ENCODE measurements at regions not wholly inside any gene's neighbourhood (a gene's known extent, or its start where the extent isn't known, plus 50 kb on each side); places are given as distances from the start of the nearest gene placed in this dataset.
"Not testable (repeated sequence)": the region's sequence is repeated elsewhere in the genome, so short reads cannot be mapped to it uniquely, and the experiment has no call there.

DNA sequence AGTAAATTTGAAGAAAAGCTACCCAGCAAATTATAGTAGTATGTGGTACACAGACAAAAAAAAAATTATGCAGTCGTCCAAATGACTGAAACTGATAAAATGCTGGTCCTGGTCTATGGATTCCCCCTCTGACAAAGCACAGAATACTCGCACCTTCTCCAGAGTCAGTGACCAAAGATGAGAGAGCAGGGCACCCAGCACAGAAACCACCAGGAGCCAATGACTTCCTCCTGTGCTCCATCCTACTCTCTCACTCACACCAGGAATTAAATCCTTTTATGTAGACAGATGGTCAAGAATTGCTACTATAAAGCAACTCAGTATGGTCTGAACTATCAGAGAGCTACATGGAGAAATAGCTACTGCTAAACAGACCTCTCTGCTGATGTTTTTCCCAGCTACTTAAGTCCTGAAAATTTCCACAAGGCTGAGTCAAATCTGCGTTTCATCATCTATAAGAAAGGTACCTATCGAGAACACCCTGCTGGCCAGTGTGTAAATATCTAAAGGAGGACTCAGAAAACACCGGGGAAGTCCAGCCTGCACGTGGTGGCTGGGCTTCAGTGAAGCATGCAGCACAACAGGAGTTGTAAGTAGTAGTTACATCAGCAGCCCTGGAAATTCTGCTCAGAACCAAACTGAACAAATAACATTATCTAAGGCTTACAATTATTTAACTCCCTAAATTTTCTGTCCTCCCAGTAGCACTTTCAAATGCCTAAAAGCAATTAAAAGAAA lies 118.1 kb upstream of the OR4F16 start:
- H3K27me3 ChIP-seq (ENCODE audit: control insufficient read depth in 3 of 3, insufficient read depth in 3 of 3, low read length in 2 of 3); H3K9me3 ChIP-seq (ENCODE audit: control insufficient read depth in 4 of 4, insufficient read depth in 3 of 4, low read length in 3 of 4); H3K27ac ChIP-seq (ENCODE audit: low read depth in 1 of 2, low read length in 1 of 2); H3K36me3 ChIP-seq (ENCODE audit: control insufficient read depth in 4 of 4, insufficient read depth in 4 of 4, low read length in 4 of 4); H3K4me1 ChIP-seq (ENCODE audit: control insufficient read depth in 5 of 5, insufficient read depth in 5 of 5, low read length in 5 of 5); ATAC-seq (ENCODE audit: insufficient read depth, low FRiP score); H3K9ac ChIP-seq (ENCODE audit: insufficient read depth in 1 of 2, low read length in 2 of 2); DNase-seq; H3K4me3 ChIP-seq: not testable (repeated sequence)
- WGBS, 2 donors, result 61 to 86% methylated on average over 4 to 6 of the region's 6 CpGs

DNA sequence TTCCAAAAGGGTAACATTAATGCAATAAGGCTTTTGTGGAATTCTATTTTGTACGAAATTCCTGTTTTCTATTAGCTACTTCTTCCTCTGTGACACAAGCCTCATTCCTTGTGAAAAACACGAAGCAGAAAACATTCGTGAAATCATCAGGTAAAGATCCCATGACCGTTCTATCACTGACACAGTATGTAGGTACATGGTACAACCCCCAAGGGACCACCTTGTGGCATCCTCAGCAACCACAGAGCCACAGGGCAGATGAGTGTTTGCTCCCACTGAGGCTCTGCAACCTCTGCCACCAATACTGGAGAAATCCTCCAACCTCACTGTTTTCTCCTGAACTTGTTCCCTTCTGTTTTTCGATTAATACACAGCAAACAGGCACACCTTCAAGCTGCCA lies 118.4 kb upstream of the SAMD11 start:
- WGBS, 2 donors, result 94 to 96% methylated on average over 5 of the region's 5 CpGs
- not testable (repeated sequence) for H3K4me3 ChIP-seq; H3K9me3 ChIP-seq (ENCODE audit: control insufficient read depth in 4 of 4, insufficient read depth in 3 of 4, low read length in 3 of 4)

DNA sequence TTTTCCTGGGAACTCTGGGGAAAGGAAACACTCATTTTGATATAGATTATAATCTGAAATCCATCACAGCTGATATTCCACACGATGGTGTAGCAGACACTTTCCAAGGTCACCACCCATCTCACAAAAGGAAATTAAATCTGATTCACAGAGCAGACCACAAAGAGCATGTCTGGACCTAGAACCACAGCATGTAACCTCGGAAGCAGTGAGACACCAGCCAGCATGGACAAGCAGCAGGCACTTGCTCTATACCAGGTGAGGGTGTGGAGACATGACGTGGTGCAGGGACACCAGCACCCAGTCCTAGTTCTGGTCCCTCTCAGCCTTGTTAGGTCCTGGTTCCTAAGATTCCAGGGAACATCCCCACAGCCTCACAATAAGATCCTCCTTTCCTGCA lies 116.7 kb upstream of the SAMD11 start:
- H3K9ac ChIP-seq (ENCODE audit: insufficient read depth in 1 of 2, low read length in 2 of 2); H3K4me1 ChIP-seq (ENCODE audit: control insufficient read depth in 5 of 5, insufficient read depth in 5 of 5, low read length in 5 of 5); H3K36me3 ChIP-seq (ENCODE audit: control insufficient read depth in 4 of 4, insufficient read depth in 4 of 4, low read length in 4 of 4); ATAC-seq (ENCODE audit: insufficient read depth, low FRiP score); H3K27me3 ChIP-seq (ENCODE audit: control insufficient read depth in 3 of 3, insufficient read depth in 3 of 3, low read length in 2 of 3); H3K4me3 ChIP-seq; H3K9me3 ChIP-seq (ENCODE audit: control insufficient read depth in 4 of 4, insufficient read depth in 3 of 4, low read length in 3 of 4); DNase-seq; H3K27ac ChIP-seq (ENCODE audit: low read depth in 1 of 2, low read length in 1 of 2): not testable (repeated sequence)
- 83% methylated on average over 1 of the region's 3 CpGs; no CpG with 5 or more reads in 1 of the 2 donors for WGBS, 2 donors

More for the DNA sequence above, 118.4 kb upstream of the SAMD11 start:
- H3K27ac ChIP-seq (ENCODE audit: low read depth in 1 of 2, low read length in 1 of 2); H3K27me3 ChIP-seq (ENCODE audit: control insufficient read depth in 3 of 3, insufficient read depth in 3 of 3, low read length in 2 of 3); H3K9ac ChIP-seq (ENCODE audit: insufficient read depth in 1 of 2, low read length in 2 of 2); H3K4me1 ChIP-seq (ENCODE audit: control insufficient read depth in 5 of 5, insufficient read depth in 5 of 5, low read length in 5 of 5); H3K36me3 ChIP-seq (ENCODE audit: control insufficient read depth in 4 of 4, insufficient read depth in 4 of 4, low read length in 4 of 4); ATAC-seq (ENCODE audit: insufficient read depth, low FRiP score); DNase-seq: not testable (repeated sequence)

DNA sequence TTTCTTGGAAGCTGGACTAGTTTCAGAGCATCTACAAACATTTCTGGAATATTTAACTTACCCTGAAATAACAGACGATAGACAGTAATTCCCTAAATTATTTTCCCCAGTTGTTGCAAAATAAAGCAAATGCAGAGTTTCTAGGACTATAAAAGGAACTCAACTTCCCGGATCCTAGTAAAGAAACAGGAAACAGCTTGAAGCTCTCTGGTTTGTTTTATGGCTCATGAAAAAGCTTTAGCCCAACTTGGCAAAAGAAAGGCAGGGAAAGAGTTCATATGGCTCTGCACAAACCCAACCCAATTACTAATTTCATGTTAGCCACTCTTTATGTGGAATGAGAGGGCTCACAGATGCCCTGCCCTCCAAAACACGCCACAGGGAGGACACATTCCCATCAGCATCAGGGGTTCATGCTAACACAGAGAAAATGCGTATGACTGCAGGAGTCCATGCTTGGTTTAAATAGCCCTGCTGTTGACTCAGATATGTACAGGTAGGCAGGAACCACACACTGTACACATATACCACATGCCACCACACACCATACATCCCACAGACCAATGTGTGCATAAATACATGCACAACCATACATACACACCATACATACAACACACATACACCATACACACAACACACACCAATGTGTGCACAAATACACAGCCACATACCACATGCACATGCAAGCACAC lies 115.9 kb upstream of the SAMD11 start:
- DNase-seq; H3K9me3 ChIP-seq (ENCODE audit: control insufficient read depth in 4 of 4, insufficient read depth in 3 of 4, low read length in 3 of 4); ATAC-seq (ENCODE audit: insufficient read depth, low FRiP score); H3K27ac ChIP-seq (ENCODE audit: low read depth in 1 of 2, low read length in 1 of 2); H3K9ac ChIP-seq (ENCODE audit: insufficient read depth in 1 of 2, low read length in 2 of 2); H3K4me3 ChIP-seq; H3K4me1 ChIP-seq (ENCODE audit: control insufficient read depth in 5 of 5, insufficient read depth in 5 of 5, low read length in 5 of 5); H3K36me3 ChIP-seq (ENCODE audit: control insufficient read depth in 4 of 4, insufficient read depth in 4 of 4, low read length in 4 of 4); H3K27me3 ChIP-seq (ENCODE audit: control insufficient read depth in 3 of 3, insufficient read depth in 3 of 3, low read length in 2 of 3): not testable (repeated sequence)
- 9 to 32% methylated on average over 2 of the region's 4 CpGs for WGBS, 2 donors

DNA sequence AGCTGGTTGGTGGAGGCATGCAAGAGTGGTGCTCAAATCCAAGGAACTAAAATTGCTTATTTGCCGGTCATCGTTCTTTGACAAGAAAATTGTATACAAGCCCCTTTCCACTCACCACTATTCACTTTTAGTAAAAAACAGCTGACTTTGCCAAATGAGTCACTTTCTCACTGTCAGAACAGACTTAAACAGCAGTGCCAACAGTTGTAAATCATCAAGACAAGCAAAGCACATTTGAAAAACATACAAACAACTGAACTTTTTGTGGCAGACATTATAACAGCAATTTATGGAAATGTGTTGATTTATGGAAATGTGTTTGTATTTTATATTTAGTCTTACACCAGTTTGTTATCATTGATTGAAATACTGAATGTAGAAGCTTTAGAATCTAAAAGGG lies 112.8 kb upstream of the SAMD11 start:
- not testable (repeated sequence) for H3K36me3 ChIP-seq (ENCODE audit: control insufficient read depth in 4 of 4, insufficient read depth in 4 of 4, low read length in 4 of 4); H3K27me3 ChIP-seq (ENCODE audit: control insufficient read depth in 3 of 3, insufficient read depth in 3 of 3, low read length in 2 of 3); H3K4me1 ChIP-seq (ENCODE audit: control insufficient read depth in 5 of 5, insufficient read depth in 5 of 5, low read length in 5 of 5); H3K9ac ChIP-seq (ENCODE audit: insufficient read depth in 1 of 2, low read length in 2 of 2); H3K4me3 ChIP-seq; H3K27ac ChIP-seq (ENCODE audit: low read depth in 1 of 2, low read length in 1 of 2); DNase-seq; H3K9me3 ChIP-seq (ENCODE audit: control insufficient read depth in 4 of 4, insufficient read depth in 3 of 4, low read length in 3 of 4); ATAC-seq (ENCODE audit: insufficient read depth, low FRiP score)
- 52 to 53% methylated on average over 2 of the region's 2 CpGs for WGBS, 2 donors

DNA sequence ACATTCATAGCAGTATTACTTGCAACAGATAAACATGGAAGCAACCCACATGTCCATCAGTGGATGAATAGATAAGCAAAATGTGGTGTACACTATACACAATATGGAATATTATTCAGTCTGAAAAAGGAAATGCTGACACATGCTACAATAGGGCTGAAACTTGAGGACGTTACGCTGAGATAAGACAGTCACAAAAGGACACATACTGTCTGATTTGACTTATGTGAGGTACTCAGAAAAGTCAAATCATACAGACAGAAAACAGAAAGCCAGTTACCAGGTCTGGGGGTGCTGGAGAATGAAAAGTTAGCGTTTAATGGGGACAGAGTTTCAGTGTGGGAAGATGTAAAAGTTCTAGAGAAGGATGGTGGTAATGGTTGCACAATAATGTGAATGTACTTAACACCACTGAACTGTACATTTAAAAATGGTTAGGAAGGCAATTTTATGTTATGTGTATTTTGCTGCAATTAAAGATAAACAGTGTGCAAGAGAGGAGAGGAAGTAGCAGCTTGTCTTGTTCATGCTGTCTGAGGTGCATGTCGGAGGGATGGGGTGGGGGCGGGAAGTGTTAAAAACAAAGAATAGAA lies 111.1 kb upstream of the SAMD11 start:
- DNase-seq; H3K27me3 ChIP-seq (ENCODE audit: control insufficient read depth in 3 of 3, insufficient read depth in 3 of 3, low read length in 2 of 3); ATAC-seq (ENCODE audit: insufficient read depth, low FRiP score); H3K9me3 ChIP-seq (ENCODE audit: control insufficient read depth in 4 of 4, insufficient read depth in 3 of 4, low read length in 3 of 4); H3K4me1 ChIP-seq (ENCODE audit: control insufficient read depth in 5 of 5, insufficient read depth in 5 of 5, low read length in 5 of 5); H3K36me3 ChIP-seq (ENCODE audit: control insufficient read depth in 4 of 4, insufficient read depth in 4 of 4, low read length in 4 of 4); H3K4me3 ChIP-seq; H3K9ac ChIP-seq (ENCODE audit: insufficient read depth in 1 of 2, low read length in 2 of 2); H3K27ac ChIP-seq (ENCODE audit: low read depth in 1 of 2, low read length in 1 of 2): not testable (repeated sequence)
- 82 to 83% methylated on average over 5 of the region's 5 CpGs for WGBS, 2 donors

DNA sequence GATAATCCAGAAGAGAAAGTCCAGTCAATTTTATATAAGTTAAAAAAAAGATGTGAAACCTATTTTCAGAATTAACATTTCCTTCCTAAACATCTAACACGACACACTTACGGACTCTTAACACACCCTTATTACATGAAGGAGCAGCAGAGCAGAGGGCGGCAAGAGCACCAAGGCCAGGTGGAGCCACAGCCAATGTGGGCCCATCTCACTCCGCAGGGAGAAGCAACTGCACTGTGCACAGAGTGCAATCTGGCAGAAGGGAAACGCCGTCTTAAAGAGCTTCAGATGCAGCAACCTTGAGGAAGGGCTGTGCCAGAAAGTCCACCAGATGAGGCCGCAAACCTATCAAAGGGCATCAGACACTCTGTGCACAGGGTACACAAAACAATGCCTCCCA lies 109.2 kb upstream of the SAMD11 start:
- not testable (repeated sequence) for H3K36me3 ChIP-seq (ENCODE audit: control insufficient read depth in 4 of 4, insufficient read depth in 4 of 4, low read length in 4 of 4); H3K9ac ChIP-seq (ENCODE audit: insufficient read depth in 1 of 2, low read length in 2 of 2); H3K27ac ChIP-seq (ENCODE audit: low read depth in 1 of 2, low read length in 1 of 2); H3K4me3 ChIP-seq; H3K9me3 ChIP-seq (ENCODE audit: control insufficient read depth in 4 of 4, insufficient read depth in 3 of 4, low read length in 3 of 4); H3K27me3 ChIP-seq (ENCODE audit: control insufficient read depth in 3 of 3, insufficient read depth in 3 of 3, low read length in 2 of 3); DNase-seq; ATAC-seq (ENCODE audit: insufficient read depth, low FRiP score)
- WGBS, 2 donors, result 83 to 88% methylated on average over 3 to 4 of the region's 7 CpGs
- H3K4me1 ChIP-seq (ENCODE audit: control insufficient read depth in 5 of 5, insufficient read depth in 5 of 5, low read length in 5 of 5), result peaks cover 0 to 17% (median 5%) of the 10 kb centered on the region in 5 donors
